ENCODE measurements at regions not wholly inside any gene's neighbourhood (a gene's known extent, or its start where the extent isn't known, plus 50 kb on each side); places are given as distances from the start of the nearest gene placed in this dataset.

- Histone ChIP-seq H3K4me3 (peak overlapping the region in 4 of 8 donors; percentile 7 to 59 (median 28)), H3K36me3 (no peaks in the 10 kb centered on the region), H3K9me3 (peaks cover 0 to 5% (median 0%) of the 10 kb centered on the region in 8 donors), H3K4me1 (peaks cover 0 to 11% (median 4%) of the 10 kb centered on the region in 6 donors), H3K27me3 (replicated peaks in 1 of 7) (peaks cover 0 to 83% (median 35%) of the 10 kb centered on the region in 7 donors), H3K27ac (peak overlapping the region in 3 of 8 donors; percentile 9 to 65 (median 56))
- TF ChIP-seq POLR2A (IDR thresholded peaks at IDR 0.05) (no peak), POLR2AphosphoS5 (IDR thresholded peaks at IDR 0.05) (no peak), CTCF (IDR thresholded peaks at IDR 0.05 in 8 of 11, conservative IDR thresholded peaks at IDR 0.05 in 3 of 11) (no peak)
- peak; percentile 54 for DNase-seq
- WGBS, 5 donors, result 59 to 89% (median 78%) methylated on average over 29 of the region's 29 CpGs
- intact Hi-C loops (cut with DNase I; ENCODE audit: low total_unique reads), result no loop called here
Observed at GRCh38 chr4:1512051-1512737, 106.0 kb upstream of the NKX1-1 start.

- Histone ChIP-seq H3K27ac (peak overlapping the region in 2 of 8 donors; percentile 57 to 74), H3K4me3 (peak overlapping the region in 1 of 8 donors; percentile 36), H3K4me1 (peaks cover 0 to 11% (median 4%) of the 10 kb centered on the region in 6 donors), H3K36me3 (no peaks in the 10 kb centered on the region), H3K27me3 (replicated peaks in 1 of 7) (peaks cover 0 to 83% (median 35%) of the 10 kb centered on the region in 7 donors), H3K9me3 (peaks cover 0 to 5% (median 0%) of the 10 kb centered on the region in 8 donors)
- peak; percentile 68 for DNase-seq
- TF ChIP-seq POLR2AphosphoS5 (IDR thresholded peaks at IDR 0.05), result peak in 2 of 3 donors; percentile 57 to 72
- no peak for TF ChIP-seq POLR2A (IDR thresholded peaks at IDR 0.05)
- 70 to 95% (median 90%) methylated on average over 6 to 22 of the region's 22 CpGs for WGBS, 5 donors
- intact Hi-C loops (cut with DNase I; ENCODE audit: low total_unique reads), result no loop called here
Observed at GRCh38 chr4:1511441-1512041, 105.3 kb upstream of the NKX1-1 start.

GRCh38 chr4:1510931-1511330 is 104.7 kb upstream of the NKX1-1 start:
- peak overlapping the region in 1 of 8 donors; percentile 24 for H3K4me3 ChIP-seq
- H3K36me3 ChIP-seq, result no peaks in the 10 kb centered on the region
- 81 to 91% (median 84%) methylated on average over 15 of the region's 15 CpGs for WGBS, 5 donors

GRCh38 chr4:1509366-1509765 is 103.1 kb upstream of the NKX1-1 start:
- Histone ChIP-seq H3K4me3 (no peak overlapping the region), H3K9me3 (peaks cover 0 to 5% (median 0%) of the 10 kb centered on the region in 8 donors), H3K36me3 (no peaks in the 10 kb centered on the region), H3K27me3 (replicated peaks in 1 of 7) (peaks cover 0 to 91% (median 28%) of the 10 kb centered on the region in 7 donors), H3K27ac (no peak overlapping the region), H3K4me1 (peaks cover 0 to 11% (median 4%) of the 10 kb centered on the region in 6 donors)
- no peak for DNase-seq
- intact Hi-C loops (cut with DNase I; ENCODE audit: low total_unique reads), result no loop called here
- TF ChIP-seq CTCF (IDR thresholded peaks at IDR 0.05 in 8 of 11, conservative IDR thresholded peaks at IDR 0.05 in 3 of 11), result no peak
- TF ChIP-seq POLR2A (IDR thresholded peaks at IDR 0.05), result no peak
- no peak for TF ChIP-seq POLR2AphosphoS5 (IDR thresholded peaks at IDR 0.05)
- 59 to 83% (median 74%) methylated on average over 5 to 9 of the region's 9 CpGs for WGBS, 5 donors

More at GRCh38 chr4:1510931-1511330, 104.7 kb upstream of the NKX1-1 start:
- TF ChIP-seq CTCF (IDR thresholded peaks at IDR 0.05 in 8 of 11, conservative IDR thresholded peaks at IDR 0.05 in 3 of 11), result no peak
- TF ChIP-seq POLR2A (IDR thresholded peaks at IDR 0.05), result no peak
- TF ChIP-seq POLR2AphosphoS5 (IDR thresholded peaks at IDR 0.05), result no peak
- Histone ChIP-seq H3K4me1 (peaks cover 0 to 11% (median 4%) of the 10 kb centered on the region in 6 donors), H3K9me3 (peaks cover 0 to 5% (median 0%) of the 10 kb centered on the region in 8 donors), H3K27ac (peak overlapping the region in 2 of 8 donors; percentile 57 to 74), H3K27me3 (replicated peaks in 1 of 7) (peaks cover 0 to 83% (median 29%) of the 10 kb centered on the region in 7 donors)
- intact Hi-C loops (cut with DNase I; ENCODE audit: low total_unique reads), result no loop called here
- DNase-seq, result peak; percentile 34
